HG03097 (cell line): ENCODE measurements at regions not wholly inside any gene's neighbourhood (a gene's known extent, or its start where the extent isn't known, plus 50 kb on each side); places are given as distances from the start of the nearest gene placed in this dataset.
A peak's percentile ranks its signal among the peaks of the same experiment; 100 is the strongest.
"Not testable (repeated sequence)": the region's sequence is repeated elsewhere in the genome, so short reads cannot be mapped to it uniquely, and the experiment has no call there.

Experiments
- ATAC-seq: cut with Tn5 transposase; IDR thresholded peaks from one replicate; pipeline ENCODE4 v1.9.1; 2021; ENCODE audit not compliant: unreplicated experiment, low FRiP score

DNA sequence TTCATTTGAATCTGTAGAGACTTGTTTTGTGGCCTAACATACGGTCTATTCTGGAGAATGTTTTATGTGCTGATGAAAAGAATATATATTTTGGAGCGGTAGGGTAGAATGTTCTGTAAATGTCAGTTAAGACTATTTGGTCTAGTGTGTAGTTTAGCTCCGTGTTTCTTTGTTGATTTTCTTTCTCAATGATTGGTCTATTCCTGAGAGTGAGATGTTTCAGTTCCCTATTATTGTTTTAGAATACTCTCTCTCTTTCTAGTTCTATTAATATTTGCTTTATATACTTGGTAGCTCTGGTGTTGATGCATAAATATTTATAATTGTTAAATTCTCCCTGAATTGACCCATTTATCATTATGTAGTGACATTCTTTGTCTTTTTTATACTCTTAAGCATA, 236.5 kb downstream of the GLUD2 start:
- ATAC-seq = no peak

DNA sequence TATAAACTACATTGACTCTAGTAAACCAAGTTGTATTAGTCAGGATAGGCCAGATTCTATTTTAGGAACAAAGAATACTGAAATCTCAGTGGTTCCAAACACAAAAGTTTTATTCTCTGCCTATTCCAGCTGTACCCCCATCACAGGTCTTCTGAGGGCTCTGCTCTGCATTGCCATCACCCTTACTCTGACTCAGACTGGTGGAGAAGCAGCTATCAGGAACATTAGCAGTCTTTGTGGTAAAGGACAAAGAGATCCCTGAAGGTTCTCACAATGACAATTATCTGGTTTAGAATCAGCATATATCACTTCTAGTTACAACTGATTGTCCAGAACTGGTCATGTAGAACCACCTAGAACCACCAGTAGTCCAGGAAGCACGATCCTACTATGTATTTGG, 251.1 kb downstream of the GLUD2 start:
- no peak for ATAC-seq

DNA sequence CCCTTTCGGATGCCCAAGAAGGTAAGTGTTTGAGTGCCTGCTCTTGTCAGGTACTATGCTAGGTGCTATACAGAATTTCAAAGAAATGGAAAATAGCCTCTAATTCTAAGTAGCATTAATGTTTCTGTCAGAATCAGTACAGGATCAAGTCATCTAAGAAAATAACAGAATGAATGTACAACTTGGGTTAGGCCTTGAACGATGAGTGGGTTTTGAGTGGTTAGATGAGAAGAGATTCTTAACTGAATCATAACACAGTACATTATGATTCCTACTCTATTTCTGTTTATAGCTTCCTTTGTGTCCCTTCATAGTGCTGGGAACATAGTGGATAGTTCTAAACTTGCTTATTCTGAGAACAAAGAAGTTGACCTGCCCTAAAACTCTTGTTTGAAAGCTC, 253.9 kb downstream of the GLUD2 start:
- ATAC-seq = no peak

DNA sequence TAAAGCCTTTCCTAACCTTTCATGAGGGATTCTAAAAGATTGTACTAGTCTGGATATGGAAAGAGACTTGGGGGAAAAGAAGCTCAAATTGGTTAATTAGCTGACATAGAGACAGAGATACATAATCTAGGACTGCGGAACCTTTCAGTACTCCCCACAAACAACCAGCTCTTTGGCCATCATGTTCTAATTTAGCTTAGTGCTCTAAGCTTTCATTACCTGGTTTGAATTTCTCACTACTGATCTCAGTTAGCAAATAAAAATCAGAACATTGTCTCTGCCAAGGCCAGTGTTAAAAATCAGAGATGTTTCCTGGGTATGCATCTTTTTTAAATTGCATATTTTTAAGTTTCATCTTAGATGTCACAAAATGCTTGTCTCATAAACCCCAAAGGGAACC, 254.4 kb downstream of the GLUD2 start:
- ATAC-seq = no peak

DNA sequence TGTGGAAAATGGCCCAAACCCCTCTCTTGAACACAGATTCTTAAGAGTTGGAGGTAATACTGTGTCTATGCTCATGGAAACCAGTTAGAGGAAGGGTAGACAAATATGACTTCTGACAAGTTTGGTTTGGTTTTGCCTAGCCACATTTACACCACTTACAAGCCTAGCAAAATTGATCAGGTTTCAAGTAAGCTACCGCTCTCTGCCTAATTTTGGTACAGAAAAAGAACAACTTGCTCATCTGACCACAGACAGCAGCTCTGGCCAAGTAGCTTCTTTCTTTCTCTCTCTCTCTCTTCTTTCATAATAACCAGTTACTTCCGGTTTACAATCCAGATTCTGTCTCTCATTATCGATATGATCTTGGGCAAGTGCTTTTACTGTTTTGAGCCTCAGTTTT, 260.0 kb downstream of the GLUD2 start:
- no peak for ATAC-seq

DNA sequence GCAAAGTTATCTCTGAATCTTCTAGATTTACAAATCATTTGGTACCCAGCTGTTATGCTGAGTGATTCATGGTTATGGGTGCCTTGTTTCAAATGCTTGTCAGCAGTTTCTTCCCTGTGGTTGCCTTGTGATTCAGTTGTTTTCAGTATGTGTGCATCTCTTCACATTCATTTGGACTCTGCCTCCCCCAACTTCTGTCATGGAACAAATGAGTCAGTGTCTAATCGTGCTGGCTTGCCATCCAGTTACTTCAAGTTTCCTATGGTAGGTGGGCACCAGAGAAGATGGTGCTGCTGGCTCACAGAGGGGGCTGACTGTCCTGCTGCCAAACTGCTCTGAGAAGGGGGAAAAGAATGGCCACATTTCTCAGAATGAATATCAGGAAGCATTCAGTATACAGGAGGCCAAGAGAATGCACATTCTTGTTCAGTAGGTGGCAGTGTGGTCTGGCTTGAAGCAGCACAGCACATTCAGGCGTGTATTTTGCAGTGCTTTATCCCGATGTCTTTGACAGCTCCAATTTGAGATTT, 260.9 kb downstream of the GLUD2 start:
- peak; percentile 75 for ATAC-seq

DNA sequence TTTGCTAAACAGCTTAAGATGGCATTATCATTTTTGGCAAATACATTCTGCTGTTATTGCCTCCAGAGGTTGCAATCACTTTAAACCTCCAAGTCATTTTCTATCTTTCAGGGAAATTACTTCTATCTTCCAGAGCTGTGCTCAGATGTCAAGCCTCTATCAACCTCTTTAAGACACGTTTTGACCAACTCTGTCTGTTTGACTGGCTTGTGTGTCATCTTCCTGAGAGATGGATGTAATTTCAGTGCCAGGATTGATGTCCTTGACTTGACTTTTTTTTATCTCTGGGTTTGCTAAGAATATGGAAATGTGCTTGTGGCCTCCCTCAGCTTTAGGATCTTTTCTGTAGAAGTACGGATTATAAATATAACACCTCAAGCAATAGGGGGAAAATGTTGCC, 263.4 kb downstream of the GLUD2 start:
- no peak for ATAC-seq

DNA sequence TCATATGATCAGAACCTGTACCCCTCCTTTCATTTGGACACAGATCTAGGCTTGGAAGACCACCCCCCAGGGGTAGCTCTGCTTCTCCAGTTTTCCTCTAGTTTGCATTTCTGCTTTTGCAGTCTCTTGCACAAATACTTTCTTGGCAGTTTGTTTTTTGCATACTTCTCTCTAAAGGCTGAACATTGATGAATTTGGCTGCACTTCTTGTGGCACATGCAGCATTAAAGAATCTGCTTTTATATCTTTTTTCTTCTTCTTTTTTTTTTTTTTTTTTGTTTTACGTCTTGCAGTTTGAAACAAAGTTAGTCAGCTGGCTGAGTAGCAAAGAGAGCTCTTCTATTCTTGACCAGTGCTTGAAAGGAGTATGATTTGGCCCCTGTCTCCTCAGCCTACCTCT, 273.0 kb downstream of the GLUD2 start:
- ATAC-seq = no peak

DNA sequence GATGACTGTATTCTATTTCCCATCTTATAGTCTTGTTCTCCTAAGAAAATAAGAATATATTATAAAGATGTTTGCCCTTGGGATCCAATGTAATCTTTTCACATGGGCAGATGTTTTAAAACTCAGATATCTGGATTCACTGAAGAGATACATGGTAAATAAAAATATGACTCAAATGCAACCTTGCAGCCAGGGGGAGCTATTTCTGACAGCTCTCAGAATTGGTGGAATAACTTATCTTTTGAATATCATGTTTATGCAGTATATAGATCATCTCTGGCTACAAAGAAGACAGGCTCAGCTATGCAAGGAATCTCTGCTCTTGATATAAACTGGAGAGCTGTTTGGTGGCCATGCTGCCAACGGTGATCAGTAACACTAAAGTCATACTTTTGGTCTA, 274.7 kb downstream of the GLUD2 start:
- no peak for ATAC-seq

DNA sequence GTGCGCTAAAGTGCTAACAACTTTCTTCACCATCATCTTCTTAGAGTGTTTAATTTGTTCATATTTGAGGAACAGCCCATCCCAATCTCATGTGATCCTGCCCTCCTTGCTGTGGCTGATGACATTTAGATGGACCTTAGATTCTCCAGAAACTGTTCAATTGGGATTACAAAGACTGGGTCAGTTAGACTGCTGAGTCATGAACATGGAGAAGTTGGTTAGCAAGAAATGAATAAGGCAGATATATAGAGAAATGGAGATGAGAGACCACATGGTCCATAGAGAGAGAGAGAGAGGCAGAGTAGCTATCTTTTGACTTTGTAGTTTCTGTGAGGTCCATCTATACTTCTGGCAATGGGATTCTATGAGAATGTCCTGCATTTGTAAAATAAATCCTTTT, 275.9 kb downstream of the GLUD2 start:
- ATAC-seq = no peak

DNA sequence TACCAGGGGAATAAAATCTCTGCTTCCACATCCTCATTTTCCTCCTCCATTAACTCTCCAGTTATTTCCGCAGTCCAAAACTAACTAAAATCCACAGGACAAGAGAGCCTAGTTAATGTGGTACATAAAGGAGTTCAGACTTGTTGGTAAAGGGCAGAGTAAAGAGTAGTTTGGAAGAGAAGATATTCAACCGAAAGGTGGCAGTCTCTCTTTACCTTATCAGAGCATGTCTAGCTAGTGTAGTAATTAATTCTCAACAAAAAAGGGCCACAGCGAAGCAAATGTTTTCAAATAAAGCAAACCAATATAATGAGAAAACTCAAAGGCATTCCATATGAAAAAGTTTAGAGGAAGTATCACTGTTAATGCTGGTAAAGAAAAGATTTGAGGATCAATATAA, 286.5 kb downstream of the GLUD2 start:
- no peak for ATAC-seq

DNA sequence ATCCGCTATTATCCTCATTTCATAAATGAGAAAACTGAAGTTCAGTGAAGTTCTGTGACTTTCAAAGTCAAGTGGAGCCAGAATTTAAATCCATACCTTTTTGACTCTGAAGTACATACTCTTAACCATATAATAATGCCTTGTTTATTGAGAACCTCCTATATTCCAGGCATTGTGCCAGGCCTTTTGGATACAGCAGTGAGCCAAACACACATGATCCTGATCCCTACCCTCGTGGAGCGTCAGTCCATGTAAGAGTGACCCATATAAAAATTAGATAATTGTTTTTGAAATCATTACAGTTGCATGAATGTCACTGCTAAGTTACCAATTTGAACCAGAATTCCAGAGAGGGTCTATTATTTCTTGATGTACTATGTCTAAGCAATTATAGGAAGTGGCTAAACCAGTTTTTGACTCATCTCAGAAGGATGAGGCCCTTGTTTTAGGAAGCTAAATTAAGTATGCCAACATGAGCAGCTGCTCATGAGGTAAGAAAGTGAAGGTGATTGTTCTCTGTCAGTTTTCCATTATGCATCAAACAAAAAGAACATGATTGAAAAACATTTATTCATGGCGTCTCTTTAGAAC, 289.5 kb downstream of the GLUD2 start:
- ATAC-seq = no peak

DNA sequence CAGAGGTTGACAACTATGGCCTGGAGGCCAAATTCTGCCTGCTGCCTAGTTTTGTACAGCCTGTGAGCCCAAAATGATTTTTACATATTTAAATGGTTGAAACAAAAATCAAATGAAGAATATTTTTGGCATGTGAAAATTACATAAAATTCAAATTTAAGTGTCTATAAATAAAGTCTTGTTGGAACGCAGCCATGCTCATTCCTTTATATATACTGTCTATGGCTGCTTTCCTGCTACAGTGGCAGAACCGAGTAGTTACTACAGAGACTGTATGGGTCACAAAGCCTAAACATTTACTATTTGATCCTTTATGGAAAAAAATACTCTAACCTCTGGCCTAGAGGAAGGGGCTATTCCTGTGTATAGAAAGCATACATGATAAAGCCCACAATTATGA, 290.4 kb downstream of the GLUD2 start:
- no peak for ATAC-seq

DNA sequence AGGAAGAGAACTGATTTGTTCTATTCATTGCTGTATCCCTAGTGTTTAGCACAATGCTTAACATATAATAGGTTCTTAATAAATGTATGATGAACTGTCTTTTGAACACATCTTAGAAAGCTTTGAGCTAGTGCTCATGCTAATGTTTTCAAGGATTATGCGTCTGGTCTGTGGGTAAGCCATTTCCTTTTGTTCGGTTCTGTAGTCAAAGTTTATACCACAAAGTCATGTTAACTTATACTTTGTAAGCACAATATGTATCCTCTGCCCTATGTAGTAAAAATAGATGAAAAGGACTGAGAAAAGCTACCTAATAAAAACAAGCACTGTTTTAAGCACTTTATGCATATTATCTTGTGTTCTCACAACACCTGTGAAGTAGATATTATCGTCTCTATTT, 301.9 kb downstream of the GLUD2 start:
- no peak for ATAC-seq

DNA sequence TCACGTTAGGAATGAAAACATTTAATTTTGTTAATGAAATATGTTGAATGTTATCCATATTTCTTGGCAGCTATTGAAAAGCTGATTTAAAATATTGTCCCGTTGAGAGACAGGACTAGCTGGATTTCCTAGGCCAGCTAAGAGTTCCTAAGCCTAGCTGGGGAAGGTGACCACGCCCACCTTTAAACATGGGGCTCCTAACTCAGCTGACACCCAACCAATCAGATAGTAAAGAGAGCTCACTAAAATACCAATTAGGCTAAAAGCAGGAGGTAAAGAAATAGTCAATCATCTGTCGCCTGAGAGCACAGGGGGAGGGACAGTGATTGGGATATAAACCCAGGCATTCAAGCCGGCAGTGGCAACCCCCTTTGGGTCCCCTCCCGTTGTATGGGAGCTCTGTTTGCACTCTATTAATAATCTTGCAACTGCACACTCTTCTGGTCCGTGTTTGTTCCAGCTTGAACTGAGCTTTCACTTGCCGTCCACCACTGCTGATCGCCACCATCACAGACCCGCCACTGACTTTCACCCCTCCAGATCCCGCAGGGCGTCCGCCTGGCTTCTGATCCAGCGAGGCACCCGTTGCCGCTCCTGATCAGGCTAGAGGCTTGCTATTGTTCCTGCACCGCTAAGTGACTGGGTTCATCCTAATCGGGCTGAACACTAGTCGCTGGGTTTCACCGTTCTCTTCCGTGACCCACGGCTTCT, 308.9 kb downstream of the GLUD2 start:
- ATAC-seq = no peak

DNA sequence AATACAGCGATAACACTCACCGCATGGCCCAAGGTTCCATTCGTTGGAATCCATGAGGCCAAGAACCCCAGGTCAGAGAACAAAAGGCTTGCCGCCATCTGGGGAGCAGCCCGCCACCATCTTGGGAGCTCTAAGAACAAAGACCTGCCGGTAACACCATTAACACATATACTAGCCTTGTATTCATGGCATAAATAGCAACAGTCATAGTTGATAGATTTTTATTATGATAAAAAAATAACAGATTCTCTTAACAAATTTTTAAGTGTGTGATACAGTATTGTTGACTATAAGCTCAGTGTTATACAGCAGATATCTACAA, 309.4 kb downstream of the GLUD2 start:
- no peak for ATAC-seq

DNA sequence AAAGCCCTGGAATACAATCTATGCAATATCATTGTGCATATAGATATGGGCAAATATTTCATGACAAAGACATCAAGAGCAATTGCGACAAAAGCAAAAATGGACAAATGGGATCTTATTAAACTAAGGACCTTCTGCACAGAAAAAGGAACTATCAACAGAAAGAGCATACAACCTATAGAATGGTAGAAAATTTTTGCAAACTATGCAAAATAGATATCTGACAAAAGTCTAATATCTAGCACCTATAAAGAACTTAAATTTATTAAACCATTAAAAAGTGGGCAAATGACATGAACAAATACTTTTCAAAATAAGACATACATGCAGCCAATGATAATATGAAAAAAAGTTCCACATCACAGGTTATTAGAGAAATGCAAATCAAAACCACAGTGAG, 312.9 kb downstream of the GLUD2 start:
- ATAC-seq = no peak

DNA sequence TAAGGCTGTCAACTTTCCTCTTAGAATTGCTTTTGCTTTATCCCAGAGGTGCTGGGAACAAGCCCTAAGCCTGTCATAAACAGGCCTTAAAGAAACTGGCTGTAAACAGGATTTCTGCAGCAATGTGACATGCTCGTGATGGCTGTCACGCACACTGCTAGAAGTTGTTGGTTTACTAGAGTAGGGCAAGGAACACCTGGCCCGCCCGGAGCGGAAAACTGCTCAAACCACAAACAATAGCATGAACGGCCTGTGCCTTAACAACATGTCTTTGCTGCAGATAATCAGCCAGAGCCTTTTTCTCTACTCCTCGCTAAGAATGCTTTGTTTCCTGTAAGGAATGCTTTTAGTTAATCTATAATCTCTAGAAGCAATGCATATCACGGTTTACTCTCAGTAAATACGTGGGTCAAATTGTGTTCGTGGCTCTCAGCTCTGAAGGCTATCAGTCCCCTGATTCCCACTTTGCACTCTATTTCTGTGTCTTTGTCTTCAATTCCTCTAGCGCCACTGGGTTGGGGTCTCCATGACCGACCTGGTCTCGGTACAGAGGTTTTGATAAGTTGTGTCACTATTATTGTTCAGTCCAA, 318.3 kb downstream of the GLUD2 start:
- peak; percentile 63 for ATAC-seq

DNA sequence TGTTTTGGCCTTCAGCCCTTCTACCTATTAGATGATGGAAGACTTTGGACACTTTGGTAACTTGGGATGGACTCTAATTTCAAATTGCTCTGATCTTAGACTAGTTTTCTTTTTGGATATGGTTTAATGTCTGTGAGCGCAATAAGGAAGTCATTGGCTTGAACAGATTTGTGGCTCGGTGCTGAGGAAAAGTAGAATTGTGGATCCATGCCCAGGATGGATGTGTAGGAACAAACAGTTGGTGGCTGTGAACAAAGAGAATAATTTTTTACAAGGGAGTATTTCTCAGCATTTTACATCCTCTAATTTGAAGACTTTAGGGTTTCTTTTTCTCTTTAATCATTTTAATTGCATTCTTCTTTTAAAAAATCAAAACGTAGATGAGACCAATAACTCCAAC, 327.1 kb downstream of the GLUD2 start:
- no peak for ATAC-seq

DNA sequence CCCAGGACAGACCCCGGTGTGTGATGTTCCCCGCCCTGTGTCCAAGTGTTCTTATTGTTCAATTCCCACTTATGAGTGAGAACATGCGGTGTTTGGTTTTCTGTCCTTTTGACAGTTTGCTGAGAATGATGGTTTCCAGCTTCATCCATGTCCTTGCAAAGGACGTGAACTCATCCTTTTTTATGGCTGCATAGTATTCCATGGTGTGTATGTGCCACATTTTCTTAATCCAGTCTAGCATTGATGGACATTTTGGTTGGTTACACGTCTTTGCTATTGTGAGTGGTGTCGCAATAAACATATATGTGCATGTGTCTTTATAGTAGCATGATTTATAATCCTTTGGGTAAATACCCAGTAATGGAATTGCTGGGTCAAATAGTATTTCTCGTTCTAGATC, 334.5 kb downstream of the GLUD2 start:
- not testable (repeated sequence) for ATAC-seq

DNA sequence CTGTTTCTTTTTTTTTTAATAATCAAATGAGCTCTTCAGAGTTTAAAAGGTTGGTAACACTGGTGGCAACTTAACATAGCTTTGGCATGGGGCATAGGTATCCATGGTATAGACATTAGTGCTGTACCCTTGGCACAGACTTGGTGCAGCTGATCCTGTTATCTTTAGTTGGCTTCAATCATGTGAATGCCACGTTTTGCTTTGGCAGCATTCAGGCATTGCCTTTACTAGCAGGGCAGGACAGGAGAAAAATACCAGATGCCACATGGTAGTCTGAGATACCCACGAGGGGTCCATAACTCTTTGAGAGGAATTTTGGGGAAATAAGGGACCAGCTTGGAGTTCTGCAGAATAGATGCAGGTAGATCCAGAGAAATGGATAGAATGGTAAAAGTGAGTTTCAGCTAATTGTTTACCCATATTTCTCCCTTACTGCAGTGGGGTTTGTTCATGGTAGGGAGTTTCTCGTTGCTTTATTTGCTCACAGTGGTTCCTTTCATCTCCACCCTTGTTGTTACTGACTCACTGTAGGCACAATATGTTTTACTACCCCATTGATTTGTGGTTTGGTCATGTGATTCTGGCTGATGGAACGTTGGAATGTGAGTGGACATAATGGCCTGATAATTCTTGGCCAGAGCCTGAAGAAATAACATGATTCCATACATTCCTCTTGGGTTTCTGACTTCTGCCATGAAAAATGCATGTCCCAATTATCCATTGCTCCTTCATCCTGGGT, 342.7 kb downstream of the GLUD2 start:
- ATAC-seq = no peak

DNA sequence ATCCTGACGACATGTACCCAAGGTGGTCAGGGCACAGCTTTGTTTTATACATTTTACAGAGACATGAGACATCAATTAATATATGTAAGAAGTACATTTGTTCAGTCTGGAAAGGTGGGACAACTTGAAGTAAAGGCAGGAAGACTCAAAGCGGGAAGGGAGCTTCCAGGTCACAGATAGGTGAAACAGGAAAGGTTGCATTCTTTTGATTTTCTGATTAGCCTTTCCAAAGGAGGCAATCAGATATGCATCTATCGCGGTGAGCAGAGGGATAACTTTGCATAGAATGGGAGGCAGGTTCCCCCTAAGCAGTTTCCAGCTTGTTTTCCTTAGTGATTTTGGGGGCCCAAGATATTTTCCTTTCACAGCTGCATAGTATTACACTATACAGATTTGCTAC, 358.4 kb downstream of the GLUD2 start:
- no peak for ATAC-seq
